GM21528 (cell line): ENCODE measurements at regions not wholly inside any gene's neighbourhood (a gene's known extent, or its start where the extent isn't known, plus 50 kb on each side); places are given as distances from the start of the nearest gene placed in this dataset.

Experiments used
- ATAC-seq: cut with Tn5 transposase; IDR thresholded peaks from one replicate; pipeline ENCODE4 v1.9.1; 2021; ENCODE audit warnings: mild to moderate bottlenecking, moderate library complexity; ENCODE audit not compliant: unreplicated experiment, low FRiP score

DNA sequence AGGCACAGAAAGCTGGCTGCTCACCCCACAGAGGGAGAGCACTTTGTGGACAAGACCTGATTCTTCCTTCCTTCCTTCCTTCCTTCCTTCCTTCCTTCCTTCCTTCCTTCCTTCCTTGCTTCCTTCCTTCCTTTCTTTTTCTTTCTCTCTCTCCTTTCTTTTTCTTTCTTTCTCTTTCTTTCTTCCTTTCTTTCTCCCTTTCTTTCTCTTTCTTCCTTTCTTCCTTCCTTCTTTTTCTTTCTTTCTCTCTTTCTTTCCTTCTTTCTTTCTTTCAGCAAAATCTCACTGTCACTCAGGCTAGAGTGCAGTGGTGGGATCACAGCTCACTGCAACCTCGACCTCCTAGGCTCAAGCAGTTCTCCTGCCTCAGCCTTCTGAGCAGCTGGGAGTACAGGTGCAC is 263.9 kb downstream of the UQCRFS1 start:
- no peak for ATAC-seq

DNA sequence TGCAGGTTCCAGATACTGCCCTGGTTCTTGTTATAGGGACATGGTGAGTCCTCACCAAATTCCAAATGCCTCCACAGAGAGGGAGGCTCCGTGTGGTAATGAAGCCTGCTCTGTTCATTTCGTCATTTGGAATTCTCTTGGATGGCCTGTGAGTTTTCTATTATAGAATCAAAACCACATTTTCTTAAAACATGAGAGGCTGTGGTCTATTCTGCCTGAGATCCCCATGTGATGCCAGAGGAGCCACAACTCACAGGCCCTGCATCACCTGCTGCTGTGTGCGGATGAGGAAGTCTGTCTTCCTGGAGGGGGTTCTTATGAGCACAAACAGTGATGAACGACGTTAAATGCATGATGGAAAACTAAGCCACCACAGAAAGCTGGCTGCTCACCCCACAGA is 264.4 kb downstream of the UQCRFS1 start:
- ATAC-seq: no peak

DNA sequence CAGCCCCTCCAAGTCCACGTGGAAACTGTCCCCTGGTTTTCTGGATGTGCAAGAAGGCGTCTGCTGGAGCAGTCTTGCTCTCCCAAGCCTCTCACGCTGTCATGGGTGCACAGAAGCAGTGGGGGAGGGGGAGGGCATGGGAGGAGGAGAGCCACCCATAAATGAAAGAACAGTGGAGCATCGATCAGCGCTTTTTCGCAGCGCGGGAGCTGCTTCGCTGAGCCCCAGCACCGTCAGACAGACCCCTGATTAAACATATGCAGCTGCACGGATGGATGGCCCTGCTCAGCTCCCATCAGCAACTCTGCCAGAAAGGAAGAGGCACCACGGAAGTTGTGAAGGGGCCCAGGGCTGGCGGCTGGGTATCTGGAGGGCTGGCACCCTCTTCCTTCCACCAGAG is 264.9 kb downstream of the UQCRFS1 start:
- no peak for ATAC-seq

DNA sequence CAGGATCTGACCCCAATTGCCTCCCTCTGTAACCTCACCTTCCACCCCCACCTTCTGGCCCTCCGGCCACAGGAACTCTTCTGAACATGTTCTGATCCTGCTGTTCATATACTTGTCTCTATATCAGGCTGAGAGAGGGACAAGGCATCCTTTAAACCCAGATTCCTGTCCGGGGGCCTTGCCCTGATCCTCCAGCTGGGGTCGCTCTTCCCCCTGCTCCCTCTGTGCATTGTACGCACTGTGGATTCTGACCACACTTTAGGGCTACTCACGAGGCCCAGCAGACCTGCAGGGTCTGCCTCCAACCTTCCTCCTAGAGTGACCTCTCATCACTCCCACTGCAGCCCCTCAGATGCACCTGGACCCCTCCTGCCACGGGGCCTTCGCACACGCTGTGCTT is 269.3 kb downstream of the UQCRFS1 start:
- no peak for ATAC-seq

DNA sequence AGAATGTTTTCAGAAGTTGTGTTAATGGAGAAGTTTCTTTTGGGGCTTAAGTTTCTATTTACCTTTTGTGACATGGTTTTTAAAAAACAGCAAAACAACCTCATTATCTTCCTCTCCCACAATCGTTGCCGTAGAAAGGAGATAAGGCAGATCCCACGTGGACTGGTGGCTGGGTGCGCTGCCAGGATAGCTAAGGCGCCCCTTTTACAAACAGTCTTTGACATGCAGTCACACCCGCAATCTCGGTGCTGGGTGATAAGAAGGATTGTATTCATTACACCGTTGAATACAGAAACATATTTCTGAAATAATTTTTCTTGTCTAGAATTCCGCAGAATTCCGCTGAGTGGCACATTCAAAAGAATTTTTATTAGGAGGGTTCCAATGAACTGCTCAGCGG is 271.1 kb downstream of the UQCRFS1 start:
- no peak for ATAC-seq

DNA sequence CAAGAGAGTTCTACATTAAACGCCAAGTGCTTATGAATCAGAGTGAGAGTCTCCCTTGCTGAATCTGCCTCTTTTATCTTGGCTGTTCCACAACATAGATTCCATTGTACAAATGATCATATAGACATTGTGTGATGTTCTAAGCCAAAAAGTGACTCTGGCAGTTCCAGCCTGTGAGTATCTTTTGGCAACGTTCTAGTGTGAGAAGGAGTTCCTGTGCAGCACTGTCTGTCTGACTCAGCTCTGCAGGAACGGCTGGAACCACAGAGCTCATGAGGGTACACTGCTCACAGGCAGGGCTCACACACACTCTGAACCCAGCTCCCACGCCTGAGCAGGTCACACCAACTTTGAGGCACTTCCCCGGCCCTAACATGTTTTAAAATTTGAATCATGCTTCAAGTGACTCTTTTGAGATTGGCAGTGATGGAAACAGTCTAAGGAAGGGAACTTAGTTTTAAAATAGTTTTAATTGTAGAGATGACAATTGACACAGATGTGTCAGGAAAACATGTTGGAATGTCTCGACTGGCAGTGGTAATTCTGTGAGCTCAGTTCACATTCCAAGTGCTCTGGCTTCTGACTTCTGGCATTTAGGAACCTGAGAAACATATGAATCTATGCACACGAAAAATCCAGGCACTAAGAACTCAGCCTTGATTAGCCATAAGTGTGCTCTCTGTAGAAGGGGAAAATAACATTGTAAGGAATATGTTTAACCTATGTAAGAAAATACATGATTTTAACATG is 272.0 kb downstream of the UQCRFS1 start:
- ATAC-seq: no peak

DNA sequence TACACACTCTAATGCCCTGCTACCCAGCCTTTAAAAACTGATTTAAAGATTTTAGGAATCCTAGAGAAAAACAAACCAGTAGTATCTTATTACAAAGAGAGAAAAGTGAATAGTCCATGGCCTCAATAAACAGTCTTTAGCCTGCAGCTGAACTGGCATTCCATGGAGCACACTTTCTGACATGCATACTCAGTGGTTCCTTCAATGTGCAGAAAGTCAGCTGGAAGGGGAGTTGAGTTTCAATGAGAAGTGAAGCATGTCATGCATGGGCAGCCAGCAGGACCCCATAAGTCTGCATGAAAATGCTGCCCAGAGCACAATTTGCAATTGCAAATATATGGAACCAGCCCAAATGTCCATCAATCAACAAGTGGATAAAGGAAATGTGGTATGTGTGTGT is 273.7 kb downstream of the UQCRFS1 start:
- ATAC-seq: no peak

DNA sequence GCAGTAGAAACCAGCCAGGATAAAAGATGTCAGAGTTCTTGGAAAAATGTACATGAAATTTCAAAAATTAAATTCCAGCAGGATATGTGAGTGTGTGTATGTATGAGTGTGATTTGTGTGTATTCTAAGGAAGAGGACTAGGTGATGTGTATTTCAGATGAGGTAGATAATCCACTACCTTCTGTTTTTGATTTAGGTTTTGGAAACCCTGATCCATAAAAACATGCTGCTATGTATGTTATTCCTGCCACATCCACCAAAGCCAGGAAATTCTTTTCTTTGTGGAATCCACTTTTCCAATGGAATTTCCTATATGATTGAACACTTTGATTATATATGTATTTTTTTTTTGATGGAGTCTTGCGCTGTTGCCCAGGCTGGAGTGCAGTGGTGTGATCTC is 276.9 kb downstream of the UQCRFS1 start:
- no peak for ATAC-seq

DNA sequence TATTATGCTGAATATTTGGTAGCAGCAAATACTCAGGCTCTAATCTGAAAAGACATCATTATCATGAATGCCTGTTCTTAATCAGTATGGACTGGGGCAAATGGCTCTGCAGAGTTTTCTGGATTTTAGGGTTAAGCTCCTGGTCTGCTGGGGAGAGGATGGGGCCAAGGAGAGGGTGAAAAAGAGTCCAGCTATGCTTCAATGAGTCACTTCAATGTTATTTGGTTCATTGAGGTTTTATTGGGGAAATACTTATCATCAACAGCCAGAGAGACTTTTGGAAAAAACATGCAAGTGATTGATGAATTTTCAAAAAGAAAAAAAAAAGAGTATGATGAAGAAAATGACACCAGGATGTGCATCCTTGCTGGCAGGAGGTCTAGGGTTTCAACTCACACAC is 278.3 kb downstream of the UQCRFS1 start:
- ATAC-seq: no peak

DNA sequence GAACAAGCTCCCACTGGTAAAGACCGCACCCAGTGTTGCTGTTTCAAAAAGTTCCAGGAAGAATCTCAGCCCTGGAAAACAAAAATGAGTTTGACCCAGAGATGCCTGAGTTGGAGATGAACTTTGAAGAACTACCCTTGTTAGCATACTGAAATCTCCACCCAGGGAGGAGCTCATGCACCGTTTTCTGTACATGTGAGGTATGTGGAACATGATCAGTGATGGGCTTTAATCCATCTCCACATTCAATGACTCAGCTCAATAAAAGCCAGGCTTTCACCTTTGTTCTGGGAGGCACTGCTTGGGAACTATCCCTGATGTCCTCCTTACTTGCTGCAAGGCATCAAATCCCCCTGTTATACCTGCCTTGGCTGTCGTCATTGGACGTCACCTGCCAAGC is 279.9 kb downstream of the UQCRFS1 start:
- ATAC-seq: no peak

DNA sequence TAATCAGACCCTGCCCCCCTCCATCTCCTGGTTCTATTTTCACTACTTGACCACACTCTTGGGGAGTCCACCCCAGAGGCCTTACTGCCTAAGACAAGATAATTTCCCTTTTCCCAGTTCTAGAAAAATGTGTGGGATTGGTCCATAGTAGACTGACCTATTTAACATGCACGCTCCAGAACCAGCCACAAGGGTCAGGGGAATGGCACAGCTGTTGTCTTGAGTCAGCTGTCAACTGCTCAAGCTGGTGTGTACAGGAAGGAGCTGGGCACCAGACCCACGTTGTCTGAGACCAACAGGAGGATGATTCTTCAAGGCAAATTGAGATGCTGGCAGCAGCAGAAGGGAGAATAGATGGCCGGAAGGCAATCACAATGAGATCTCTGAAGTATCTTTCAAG is 280.5 kb downstream of the UQCRFS1 start:
- ATAC-seq: no peak

DNA sequence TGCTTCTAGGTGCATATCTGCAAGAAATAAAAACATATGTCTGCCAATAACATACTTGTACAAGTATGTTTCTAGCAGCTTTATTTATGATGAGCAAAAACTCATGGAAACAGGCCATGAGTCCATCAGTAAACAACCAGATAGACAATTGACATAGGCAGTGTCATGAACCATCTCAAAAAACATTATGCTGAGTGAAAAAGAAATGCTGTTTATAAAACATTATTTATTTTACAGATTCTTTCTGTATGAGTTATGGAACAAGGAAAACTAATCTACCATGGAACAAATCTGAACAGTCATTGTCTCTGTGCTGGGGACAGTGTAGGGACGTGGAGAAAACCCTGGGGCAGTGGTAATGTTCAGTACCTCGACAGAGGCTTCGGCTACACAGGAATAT is 283.9 kb downstream of the UQCRFS1 start:
- no peak for ATAC-seq

DNA sequence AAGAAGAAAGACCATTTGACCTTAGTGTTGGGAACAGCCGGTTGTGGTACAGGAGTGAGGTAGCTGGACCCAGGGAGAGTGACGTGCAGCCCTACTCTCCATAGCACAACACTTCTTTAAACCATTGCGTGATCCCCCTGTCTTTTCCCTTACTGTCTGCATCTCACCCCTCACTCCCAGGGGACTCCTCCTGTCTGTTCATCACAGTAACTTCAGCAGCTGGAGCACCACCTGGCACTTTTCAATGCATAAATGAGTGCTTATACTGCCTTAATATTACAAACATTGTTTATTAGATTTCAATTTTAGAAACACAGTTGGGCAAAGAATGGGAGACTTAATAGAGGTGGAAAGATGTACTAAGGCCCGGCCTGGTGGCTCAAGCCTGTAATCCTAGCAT is 285.5 kb downstream of the UQCRFS1 start:
- ATAC-seq: no peak

DNA sequence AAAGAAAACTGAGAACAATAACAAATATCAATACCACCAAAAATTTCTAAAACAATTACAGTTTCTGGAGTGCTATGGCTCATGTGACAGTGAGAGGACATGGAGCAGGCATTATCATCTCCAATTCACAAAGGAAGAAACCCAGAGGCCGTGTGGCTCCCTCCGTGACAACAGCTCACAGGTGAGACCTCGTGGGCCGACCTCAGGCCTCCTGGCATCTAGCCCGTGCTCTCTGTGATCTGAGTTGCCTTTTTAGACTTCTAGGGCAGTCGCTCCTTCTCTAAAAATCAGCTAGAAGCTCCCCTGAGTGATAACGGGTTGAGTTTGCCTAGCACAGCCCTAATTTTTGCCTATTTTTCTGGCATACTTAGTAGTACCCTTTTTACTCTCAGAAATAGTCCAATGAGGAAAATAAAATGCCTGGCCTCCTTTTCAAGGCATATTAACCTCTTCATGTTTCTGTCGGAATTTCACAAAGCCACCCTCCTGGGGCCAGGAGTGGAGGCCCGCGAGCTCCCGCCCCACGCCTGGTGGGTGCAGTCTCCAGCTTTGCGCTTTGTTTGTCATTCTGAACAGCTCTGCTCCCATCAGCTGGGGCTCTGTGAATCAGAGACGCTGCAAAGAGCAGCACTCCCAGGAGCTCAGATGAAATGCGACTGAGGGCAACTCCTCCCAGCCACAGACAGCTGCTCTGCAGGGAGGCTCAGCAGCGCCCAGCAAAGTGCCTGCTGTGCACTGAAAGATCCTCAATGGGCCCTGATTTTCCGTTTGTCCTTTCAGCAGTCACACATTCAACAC is 292.5 kb downstream of the UQCRFS1 start:
- no peak for ATAC-seq

DNA sequence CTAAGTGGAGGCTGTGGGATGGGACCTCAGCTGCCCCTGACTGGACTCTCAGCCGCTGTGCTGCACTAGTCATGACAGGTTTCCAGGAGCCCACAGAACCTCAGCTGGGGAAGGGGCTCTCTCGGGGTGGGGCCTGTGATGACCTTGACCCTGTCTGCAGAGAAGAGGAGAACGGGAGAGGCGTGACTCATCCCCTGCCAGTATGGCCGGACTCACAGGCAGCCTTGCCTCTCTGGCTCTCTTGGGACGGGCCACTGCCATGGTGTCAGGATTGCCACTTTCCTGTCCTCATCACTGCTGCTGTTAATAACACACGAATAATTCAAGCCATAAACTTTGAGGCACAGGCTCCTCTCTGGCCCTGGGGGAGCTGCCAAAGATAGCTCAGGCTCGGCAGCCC is 295.3 kb downstream of the UQCRFS1 start:
- ATAC-seq: no peak

DNA sequence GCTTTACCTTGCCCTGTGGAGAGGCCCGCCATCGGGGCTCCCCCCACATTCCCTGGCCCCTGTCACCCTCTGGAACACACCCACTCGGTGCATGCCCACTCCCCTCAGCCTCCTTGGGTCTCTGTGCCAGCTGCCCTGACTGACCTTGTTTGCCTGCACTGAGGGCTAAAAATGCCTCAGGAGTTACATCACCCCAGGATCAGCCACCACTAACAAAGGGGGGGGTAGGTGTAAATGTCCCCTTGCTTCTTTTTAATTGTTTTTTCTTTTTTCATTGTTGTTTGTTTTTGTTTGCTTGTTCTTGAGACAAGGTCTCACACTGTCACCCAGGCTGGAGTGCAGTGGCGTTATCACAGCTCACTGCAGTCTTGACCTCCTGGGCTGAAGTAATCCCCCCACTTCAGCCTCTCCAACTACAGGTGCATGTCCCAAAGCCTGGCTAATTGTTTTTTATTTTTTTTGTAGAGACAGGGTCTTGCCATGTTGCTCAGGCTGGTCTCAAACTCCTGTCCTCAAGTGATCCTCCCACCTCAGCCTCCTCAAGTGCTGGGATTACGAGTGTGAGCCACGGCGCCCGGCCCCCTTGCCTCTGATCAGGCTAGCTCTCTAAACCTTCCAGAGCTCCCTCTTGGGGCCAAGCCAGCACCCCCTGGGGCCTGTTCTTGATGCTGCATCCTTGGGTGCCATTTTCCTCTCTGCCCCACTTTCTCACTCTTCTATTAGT is 297.1 kb downstream of the UQCRFS1 start:
- ATAC-seq: no peak

DNA sequence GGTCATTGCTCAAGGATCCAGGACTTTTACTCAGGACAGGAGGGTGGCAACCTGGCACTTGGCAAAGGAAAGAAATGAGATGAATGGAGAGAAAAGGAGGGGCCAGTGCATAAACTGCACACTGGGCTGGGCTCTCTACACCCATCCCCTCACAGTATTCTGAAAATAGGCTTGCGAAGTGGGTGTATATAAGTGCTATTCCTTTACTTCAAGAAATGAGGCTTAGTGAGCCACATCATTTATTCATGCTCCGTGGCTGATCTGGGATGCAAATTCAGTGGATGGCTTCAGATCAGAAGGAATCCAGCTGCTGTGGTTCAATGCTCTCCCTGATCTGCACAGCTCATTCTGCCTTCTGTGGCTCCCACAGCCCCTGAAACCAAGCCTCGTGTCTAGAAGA is 297.7 kb downstream of the UQCRFS1 start:
- ATAC-seq: no peak

DNA sequence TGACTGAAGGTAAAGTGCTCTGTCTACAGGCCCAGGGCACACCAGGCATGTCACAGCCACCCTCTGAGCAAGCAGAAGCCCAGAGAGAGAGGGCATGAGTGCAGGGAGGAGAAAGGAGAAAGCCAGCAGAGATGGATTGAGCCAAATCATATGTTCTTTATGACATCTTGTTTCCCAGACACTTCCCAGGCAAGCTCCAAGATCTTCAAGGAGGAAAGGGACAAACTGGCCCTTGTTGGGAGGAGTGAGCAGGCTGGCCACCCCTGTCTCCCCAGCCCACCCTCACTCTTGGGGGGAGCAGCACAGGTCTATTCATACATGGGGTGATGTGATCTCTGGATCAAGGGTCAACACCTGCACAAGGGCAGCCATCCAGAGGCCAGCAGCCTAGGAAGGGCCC is 298.8 kb downstream of the UQCRFS1 start:
- ATAC-seq: no peak

DNA sequence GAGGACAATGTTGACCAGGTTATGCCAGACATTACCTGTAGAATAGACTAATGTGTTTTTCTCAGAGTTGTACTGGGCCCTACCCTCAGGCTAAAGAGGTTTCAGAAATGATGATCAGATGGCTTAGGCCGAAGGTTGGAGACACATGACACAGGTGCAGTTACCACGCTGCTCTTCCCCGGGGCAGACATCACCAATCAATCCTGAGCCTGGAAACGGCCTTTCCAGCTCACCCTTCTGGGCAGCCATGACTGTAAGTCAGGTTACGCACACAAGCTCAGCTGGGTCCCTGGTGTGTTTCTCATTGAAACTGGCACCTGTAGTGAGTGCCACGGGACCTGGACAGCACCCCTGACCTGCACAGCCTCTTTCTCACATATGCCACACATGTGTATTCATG is 299.3 kb downstream of the UQCRFS1 start:
- ATAC-seq: no peak

DNA sequence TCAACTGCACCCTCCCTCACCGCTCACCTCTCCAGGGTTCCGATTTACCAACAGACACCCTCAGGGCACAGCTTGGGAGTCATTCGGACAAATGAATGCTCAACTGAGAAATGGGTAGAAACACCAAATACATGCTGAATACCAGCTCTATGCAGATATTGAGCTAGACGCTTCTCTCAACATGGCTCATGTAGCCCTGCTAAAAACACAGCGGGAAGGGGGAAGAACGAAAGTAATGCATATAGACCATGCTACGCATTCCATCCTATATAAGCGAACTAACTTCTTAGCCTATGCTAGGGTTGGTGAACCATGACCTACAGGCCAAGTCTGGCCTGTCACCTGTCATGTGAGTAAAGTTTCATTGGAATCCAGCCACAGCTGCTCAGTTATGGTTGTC is 304.0 kb downstream of the UQCRFS1 start:
- ATAC-seq: no peak

DNA sequence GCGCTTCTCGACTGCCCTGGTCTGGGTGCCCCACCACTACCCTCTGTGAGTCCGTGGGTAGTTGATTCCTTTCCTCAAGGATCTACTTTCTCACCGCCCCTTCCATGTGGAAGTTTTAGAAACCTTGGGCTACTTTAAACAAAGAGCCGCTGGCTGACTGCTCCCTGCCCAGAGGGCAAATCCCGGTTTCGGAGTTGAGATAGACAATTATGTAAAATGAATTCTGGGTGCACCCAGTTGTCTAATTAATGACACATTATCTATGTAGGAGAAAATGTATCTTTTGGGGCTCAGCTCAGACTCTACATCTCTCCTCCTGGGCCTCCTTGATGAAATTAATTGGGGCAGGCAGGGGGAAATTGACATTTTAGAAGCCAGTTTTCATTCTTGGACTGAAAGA is 305.4 kb downstream of the UQCRFS1 start:
- no peak for ATAC-seq

DNA sequence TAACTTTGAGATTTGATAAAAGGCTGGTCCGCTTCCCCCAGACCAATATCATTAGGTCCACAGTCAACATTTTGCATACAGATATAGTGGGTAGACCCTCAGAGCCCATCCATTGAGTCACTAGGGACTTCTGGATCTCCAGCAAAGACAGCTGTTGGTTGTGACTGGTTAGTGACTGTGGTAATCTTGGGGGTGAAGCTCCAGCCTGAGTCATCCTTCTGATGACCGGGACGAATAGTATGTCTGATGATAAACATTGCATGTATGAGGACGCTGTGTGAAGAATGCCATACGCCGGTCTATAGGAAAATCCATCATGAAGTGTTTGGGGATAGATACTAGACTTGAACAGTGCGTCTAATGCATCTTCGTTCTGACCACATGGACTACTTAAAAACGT is 307.0 kb downstream of the UQCRFS1 start:
- ATAC-seq: no peak
